ENCODE measurements at regions not wholly inside any gene's neighbourhood (a gene's known extent, or its start where the extent isn't known, plus 50 kb on each side); places are given as distances from the start of the nearest gene placed in this dataset.
"Not testable (repeated sequence)": the region's sequence is repeated elsewhere in the genome, so short reads cannot be mapped to it uniquely, and the experiment has no call there.

- no peak for DNase-seq (ENCODE audit: low read depth)
These were observed 164.4 kb upstream of the NAMPT start for GRCh38 chr7:106448992-106449859.

- DNase-seq (ENCODE audit: low read depth), result no peak
These were observed 163.7 kb upstream of the NAMPT start for GRCh38 chr7:106448346-106448991.

GRCh38 chr7:106447318-106447847 is 162.6 kb upstream of the NAMPT start:
- no peak for DNase-seq (ENCODE audit: low read depth)

GRCh38 chr7:106445366-106445765 is 160.6 kb upstream of the NAMPT start:
- not testable (repeated sequence) for DNase-seq (ENCODE audit: low read depth)

GRCh38 chr7:106444068-106444655 is 159.4 kb upstream of the NAMPT start:
- no peak for DNase-seq (ENCODE audit: low read depth)

- no peak for DNase-seq (ENCODE audit: low read depth)
These were observed 158.4 kb upstream of the NAMPT start for GRCh38 chr7:106443156-106443555.

- DNase-seq (ENCODE audit: low read depth), result no peak
These were observed 157.7 kb upstream of the NAMPT start for GRCh38 chr7:106442476-106442875.

- DNase-seq (ENCODE audit: low read depth), result not testable (repeated sequence)
These were observed 156.6 kb upstream of the NAMPT start for GRCh38 chr7:106441343-106441742.

GRCh38 chr7:106436933-106437332 is 152.2 kb upstream of the NAMPT start:
- not testable (repeated sequence) for DNase-seq (ENCODE audit: low read depth)

- no peak for DNase-seq (ENCODE audit: low read depth)
These were observed 148.6 kb upstream of the NAMPT start for GRCh38 chr7:106433377-106433776.

GRCh38 chr7:106430535-106431455 is 146.0 kb upstream of the NAMPT start:
- DNase-seq (ENCODE audit: low read depth), result no peak

GRCh38 chr7:106430103-106430502 is 145.3 kb upstream of the NAMPT start:
- DNase-seq (ENCODE audit: low read depth), result no peak

GRCh38 chr7:106426803-106427202 is 142.0 kb upstream of the NAMPT start:
- no peak for DNase-seq (ENCODE audit: low read depth)

GRCh38 chr7:106425017-106425719 is 140.4 kb upstream of the NAMPT start:
- peak; percentile 69 for DNase-seq (ENCODE audit: low read depth)

- no peak for DNase-seq (ENCODE audit: low read depth)
These were observed 139.8 kb upstream of the NAMPT start for GRCh38 chr7:106424476-106425016.

GRCh38 chr7:106423821-106424475 is 139.2 kb upstream of the NAMPT start:
- no peak for DNase-seq (ENCODE audit: low read depth)

GRCh38 chr7:106423111-106423510 is 138.3 kb upstream of the NAMPT start:
- no peak for DNase-seq (ENCODE audit: low read depth)

GRCh38 chr7:106421181-106421762 is 136.5 kb upstream of the NAMPT start:
- no peak for DNase-seq (ENCODE audit: low read depth)

- no peak for DNase-seq (ENCODE audit: low read depth)
These were observed 136.0 kb upstream of the NAMPT start for GRCh38 chr7:106420736-106421135.

GRCh38 chr7:106420210-106420609 is 135.4 kb upstream of the NAMPT start:
- DNase-seq (ENCODE audit: low read depth), result no peak
